ENCODE measurements at regions not wholly inside any gene's neighbourhood (a gene's known extent, or its start where the extent isn't known, plus 50 kb on each side); places are given as distances from the start of the nearest gene placed in this dataset.

DNA sequence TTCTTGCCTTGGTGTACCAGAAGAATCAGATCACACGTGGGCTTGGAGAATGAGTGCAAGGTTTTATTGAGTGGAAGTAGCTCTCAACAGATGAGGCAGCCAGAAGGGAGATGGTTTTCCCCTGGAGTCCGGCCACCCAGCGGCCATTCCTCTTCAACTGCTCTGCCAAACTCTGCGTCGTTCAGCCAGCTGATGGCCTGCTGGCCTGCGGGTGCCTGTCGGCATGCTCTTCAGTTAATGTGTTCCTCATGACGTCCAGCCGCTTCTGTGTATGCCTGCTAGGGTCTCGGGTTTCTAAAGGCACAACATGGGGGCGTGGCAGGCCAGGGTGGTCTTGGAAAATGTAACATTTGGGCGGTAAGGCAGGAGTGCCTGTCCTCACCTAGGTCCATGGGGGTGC, 487.9 kb upstream of the LRRC4C start:
- no peak overlapping the region for H3K4me3 Mint-ChIP-seq
- H3K36me3 Mint-ChIP-seq (ENCODE audit: low read depth), result no peaks in the 10 kb centered on the region
- H3K27me3 Mint-ChIP-seq (ENCODE audit: low read depth), result no peaks in the 10 kb centered on the region
- H3K4me1 Mint-ChIP-seq (ENCODE audit: low read depth), result no peaks in the 10 kb centered on the region
- H3K9me3 Mint-ChIP-seq, result peaks cover 23% of the 10 kb centered on the region
- no peak overlapping the region for H3K27ac Mint-ChIP-seq

DNA sequence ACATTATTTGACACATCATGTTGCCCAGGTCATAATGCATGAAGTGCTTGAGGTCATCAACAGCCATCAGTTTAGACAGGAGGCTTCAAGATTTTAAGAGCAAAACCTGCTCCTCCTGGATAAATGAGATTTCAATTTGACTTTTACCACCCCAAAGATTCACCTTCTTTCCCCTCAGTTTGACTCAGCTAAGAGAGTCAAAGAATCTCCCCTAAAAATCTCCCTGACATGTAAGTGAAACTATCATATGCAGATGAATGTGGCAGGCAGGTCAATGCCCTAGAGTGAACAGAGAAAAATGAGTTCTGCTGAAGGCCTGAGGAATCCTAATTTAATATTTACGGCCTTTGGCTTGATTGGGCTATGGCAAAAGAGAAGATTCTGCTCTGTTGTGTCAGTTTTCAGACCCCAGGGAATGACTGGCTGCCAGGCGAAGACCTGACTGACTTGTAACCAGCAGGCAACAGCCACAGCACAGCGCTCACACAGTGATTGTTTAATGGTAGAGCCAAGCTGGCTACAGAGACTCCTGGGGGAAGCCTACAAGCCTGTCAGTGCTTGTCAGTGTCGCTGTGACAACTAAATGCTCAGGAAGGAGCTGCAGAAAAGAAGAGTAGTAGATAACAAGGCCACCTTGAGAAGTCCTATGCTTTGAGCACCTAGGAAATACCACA, 491.2 kb upstream of the LRRC4C start:
- H3K36me3 Mint-ChIP-seq (ENCODE audit: low read depth), result no peaks in the 10 kb centered on the region
- no peak overlapping the region for H3K27ac Mint-ChIP-seq
- H3K4me1 Mint-ChIP-seq (ENCODE audit: low read depth), result no peaks in the 10 kb centered on the region
- H3K27me3 Mint-ChIP-seq (ENCODE audit: low read depth), result no peaks in the 10 kb centered on the region
- H3K4me3 Mint-ChIP-seq, result no peak overlapping the region
- H3K9me3 Mint-ChIP-seq, result peaks cover 29% of the 10 kb centered on the region

DNA sequence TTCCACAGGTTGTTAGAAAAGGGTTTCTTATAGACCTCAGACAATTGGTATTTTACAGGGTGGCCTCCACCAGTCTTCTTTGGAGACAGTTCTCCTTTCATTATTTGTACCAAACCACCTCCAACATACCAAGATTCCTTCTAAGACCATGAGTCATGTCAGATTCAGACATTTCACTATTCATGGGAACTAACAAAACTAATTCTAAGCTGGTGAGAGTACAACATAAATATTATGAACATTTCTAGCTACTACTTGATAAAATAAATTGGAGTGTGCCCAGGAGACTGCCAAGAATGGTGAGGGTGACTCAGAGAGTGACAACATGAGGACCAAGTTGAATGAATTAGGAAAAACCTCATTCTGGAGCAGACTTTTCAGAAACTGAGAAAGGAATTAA, 494.6 kb upstream of the LRRC4C start:
- no peaks in the 10 kb centered on the region for H3K4me1 Mint-ChIP-seq (ENCODE audit: low read depth)
- H3K9me3 Mint-ChIP-seq, result peaks cover 23% of the 10 kb centered on the region
- H3K36me3 Mint-ChIP-seq (ENCODE audit: low read depth), result no peaks in the 10 kb centered on the region
- H3K4me3 Mint-ChIP-seq, result no peak overlapping the region
- H3K27ac Mint-ChIP-seq, result no peak overlapping the region
- no peaks in the 10 kb centered on the region for H3K27me3 Mint-ChIP-seq (ENCODE audit: low read depth)

DNA sequence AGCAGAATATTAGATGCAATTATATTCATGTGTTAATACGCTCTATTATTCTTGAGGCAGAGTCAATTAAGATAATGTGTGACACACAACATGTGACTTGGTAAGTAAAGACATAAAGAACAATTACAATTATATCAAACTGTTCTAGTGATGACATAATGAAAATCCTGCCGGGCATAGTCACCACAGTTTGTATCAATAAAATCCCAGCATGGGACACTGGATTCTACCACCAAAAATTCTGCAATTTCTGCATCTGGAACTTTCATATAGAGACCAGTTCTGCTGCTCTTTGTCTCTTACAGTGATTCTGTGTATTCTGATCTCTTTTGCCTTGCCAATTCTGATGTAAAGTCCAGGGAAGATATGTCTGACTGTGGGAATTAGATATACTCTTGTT, 495.6 kb upstream of the LRRC4C start:
- Mint-ChIP-seq H3K27me3 (ENCODE audit: low read depth) (no peaks in the 10 kb centered on the region), H3K36me3 (ENCODE audit: low read depth) (no peaks in the 10 kb centered on the region), H3K27ac (no peak overlapping the region), H3K9me3 (peaks cover 22% of the 10 kb centered on the region), H3K4me3 (no peak overlapping the region), H3K4me1 (ENCODE audit: low read depth) (no peaks in the 10 kb centered on the region)

DNA sequence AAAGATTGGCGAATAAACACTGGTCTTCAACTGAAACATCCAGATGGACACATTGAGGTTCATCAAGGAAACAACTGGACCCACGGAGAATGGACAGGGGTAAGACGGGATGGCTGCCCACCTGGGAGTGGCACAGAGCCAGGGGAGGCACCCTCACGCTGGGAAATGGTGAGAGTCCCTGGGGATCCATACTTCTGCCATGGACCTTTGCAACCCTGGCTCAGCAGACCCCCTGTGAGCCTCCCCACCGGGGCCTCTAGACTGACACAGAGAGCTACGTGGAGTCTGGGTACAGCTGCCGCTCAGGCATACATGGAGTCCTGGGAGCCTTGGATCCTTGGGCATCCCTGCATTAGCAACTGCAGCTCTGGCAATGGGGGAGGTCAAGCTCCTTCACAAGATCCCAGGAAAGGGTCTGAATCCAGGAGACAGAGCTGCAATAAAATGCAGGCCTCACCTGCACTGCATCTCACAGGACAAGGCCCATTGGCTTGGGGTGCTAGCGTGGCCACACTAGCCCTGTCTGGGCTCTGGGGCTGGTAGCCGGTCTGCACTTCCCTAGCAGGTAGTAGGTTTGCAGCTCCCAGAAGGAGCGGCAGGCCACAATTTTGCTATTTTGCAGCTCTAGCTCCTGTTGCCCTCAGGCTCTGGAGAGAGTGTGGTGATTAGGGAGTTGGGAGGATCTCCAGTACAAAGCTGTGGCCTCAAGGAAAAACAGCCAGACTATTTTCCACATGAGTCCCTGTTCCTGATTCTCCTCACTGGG, 496.4 kb upstream of the LRRC4C start:
- H3K4me3 Mint-ChIP-seq, result no peak overlapping the region
- H3K9me3 Mint-ChIP-seq, result peaks cover 25% of the 10 kb centered on the region
- H3K36me3 Mint-ChIP-seq (ENCODE audit: low read depth), result no peaks in the 10 kb centered on the region

DNA sequence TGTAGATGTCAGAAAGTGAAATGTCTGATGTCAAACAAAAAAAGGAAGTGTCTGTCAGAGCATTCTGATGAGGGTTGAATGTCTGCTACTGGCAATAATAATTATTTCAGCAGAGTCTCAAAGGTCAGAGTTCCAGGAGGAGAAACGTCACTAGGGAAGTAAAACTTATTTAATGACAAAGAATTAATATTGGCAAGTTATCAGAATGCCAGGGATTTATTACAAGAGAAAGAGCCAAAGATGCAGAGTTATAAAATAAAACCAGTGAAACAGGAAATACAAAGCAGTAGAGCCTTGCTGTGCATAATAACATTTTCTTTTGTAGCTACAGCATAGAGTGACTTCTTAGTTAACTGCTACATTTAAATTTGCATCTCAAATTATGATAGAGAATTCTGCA, 504.0 kb upstream of the LRRC4C start:
- Mint-ChIP-seq H3K36me3 (ENCODE audit: low read depth) (no peaks in the 10 kb centered on the region), H3K4me3 (no peak overlapping the region), H3K27me3 (ENCODE audit: low read depth) (no peaks in the 10 kb centered on the region), H3K9me3 (peaks cover 20% of the 10 kb centered on the region), H3K27ac (no peak overlapping the region), H3K4me1 (ENCODE audit: low read depth) (no peaks in the 10 kb centered on the region)

More for the DNA sequence above, 496.4 kb upstream of the LRRC4C start:
- Mint-ChIP-seq H3K4me1 (ENCODE audit: low read depth) (no peaks in the 10 kb centered on the region), H3K27me3 (ENCODE audit: low read depth) (no peaks in the 10 kb centered on the region), H3K27ac (no peak overlapping the region)

DNA sequence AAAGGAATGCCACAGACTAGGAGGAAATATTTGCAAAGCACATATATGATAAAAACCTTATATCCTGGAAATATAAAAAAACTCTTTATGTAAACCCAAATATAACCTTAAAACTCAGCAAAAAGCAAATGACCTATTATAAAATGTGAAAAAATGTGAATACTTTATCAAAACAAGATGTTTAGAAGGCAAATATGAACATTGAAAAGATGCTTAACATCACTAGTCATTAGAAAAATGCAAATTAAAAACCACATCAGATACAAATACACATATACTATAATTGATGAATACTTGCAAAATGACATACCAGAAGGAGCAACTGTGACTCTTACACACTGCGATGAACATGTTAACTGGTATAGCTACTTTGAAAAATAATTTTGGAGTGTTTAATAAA, 511.2 kb upstream of the LRRC4C start:
- peaks cover 24% of the 10 kb centered on the region for H3K9me3 Mint-ChIP-seq
- no peaks in the 10 kb centered on the region for H3K4me1 Mint-ChIP-seq (ENCODE audit: low read depth)

DNA sequence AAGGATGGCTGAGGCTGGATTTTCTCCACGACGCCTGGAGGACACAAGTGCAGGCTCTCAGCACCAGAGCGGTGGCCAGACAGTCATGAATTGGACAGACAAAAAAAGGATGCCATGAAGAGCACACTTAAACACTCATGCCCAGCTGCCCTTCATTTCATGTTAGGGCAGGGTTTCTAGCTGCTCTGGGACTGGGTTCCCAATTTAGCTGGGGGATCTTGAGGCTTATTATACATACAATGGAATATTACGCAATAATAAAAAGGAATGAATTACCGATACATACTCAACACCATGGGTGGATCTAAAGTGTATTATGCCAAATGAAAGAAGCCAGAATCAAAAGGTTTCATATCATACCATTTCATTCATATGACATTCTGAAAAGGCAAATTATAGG, 512.1 kb upstream of the LRRC4C start:
- Mint-ChIP-seq H3K9me3 (peaks cover 24% of the 10 kb centered on the region), H3K36me3 (ENCODE audit: low read depth) (no peaks in the 10 kb centered on the region), H3K4me3 (no peak overlapping the region), H3K27me3 (ENCODE audit: low read depth) (no peaks in the 10 kb centered on the region), H3K4me1 (ENCODE audit: low read depth) (no peaks in the 10 kb centered on the region), H3K27ac (no peak overlapping the region)

More for the DNA sequence above, 511.2 kb upstream of the LRRC4C start:
- H3K36me3 Mint-ChIP-seq (ENCODE audit: low read depth), result no peaks in the 10 kb centered on the region
- H3K4me3 Mint-ChIP-seq, result no peak overlapping the region
- no peaks in the 10 kb centered on the region for H3K27me3 Mint-ChIP-seq (ENCODE audit: low read depth)
- H3K27ac Mint-ChIP-seq, result no peak overlapping the region

DNA sequence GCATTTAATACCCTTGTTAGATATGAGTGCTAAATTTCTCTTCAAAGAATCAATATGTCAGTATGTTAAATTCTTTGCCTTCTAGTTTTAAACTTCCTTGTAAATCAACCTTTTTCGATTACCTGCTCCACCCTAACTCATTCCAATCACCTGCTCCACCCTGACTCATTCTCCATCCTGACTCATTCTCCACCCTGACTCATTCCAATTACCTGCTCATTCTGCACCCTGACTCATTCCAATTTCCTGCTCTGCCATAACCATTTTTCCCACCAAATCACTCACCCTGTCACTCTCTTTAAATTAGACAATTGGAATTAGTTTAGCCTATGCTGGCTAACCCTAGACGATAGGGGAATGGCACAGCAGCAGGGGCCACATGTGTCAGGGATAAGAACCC, 519.5 kb upstream of the LRRC4C start:
- H3K36me3 Mint-ChIP-seq (ENCODE audit: low read depth), result no peaks in the 10 kb centered on the region
- H3K27me3 Mint-ChIP-seq (ENCODE audit: low read depth), result no peaks in the 10 kb centered on the region
- H3K4me3 Mint-ChIP-seq, result no peak overlapping the region
- no peaks in the 10 kb centered on the region for H3K4me1 Mint-ChIP-seq (ENCODE audit: low read depth)
- H3K27ac Mint-ChIP-seq, result no peak overlapping the region
- peaks cover 12% of the 10 kb centered on the region for H3K9me3 Mint-ChIP-seq

DNA sequence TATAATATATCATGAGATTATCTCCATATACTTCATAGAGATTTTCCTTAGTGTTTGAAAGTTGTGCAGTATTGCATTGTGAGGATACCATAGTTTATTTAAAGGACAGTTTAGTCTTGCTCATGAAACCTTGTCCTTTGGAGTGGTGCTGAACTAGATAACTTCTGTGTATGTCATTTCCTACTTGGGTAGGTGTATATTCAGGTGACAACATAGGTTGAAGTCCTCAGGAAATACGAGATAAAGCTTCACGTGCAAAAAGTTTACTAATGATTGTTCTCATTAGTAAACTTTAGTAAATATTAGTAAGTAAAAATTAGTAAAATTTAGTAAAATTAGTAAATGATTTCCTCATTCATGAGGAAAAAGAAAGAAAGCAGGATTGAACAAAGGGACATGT, 521.3 kb upstream of the LRRC4C start:
- no peaks in the 10 kb centered on the region for H3K4me1 Mint-ChIP-seq (ENCODE audit: low read depth)
- H3K9me3 Mint-ChIP-seq, result peaks cover 8% of the 10 kb centered on the region
- no peak overlapping the region for H3K4me3 Mint-ChIP-seq
- H3K27me3 Mint-ChIP-seq (ENCODE audit: low read depth), result no peaks in the 10 kb centered on the region
- H3K27ac Mint-ChIP-seq, result no peak overlapping the region
- no peaks in the 10 kb centered on the region for H3K36me3 Mint-ChIP-seq (ENCODE audit: low read depth)

DNA sequence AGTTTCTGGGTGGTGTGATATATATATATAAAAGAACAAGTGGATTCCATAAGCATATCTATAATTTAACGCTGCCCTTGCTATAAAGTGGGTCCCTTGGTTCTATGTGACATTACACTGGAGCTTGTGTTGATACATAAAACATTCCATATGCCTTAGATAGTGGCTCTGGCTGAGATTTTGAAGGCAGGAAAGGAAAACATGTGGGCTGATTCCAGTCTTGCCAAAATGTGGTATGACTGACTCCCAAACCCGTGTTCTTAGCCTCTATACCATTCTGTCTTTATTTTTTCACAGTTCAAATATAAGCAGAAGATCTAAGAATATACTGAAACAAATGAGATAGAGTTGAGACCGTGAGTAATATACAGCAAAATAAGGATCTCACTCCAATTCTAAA, 522.8 kb upstream of the LRRC4C start:
- no peak overlapping the region for H3K27ac Mint-ChIP-seq
- no peak overlapping the region for H3K4me3 Mint-ChIP-seq
- H3K9me3 Mint-ChIP-seq, result peaks cover 8% of the 10 kb centered on the region
- no peaks in the 10 kb centered on the region for H3K36me3 Mint-ChIP-seq (ENCODE audit: low read depth)
- no peaks in the 10 kb centered on the region for H3K27me3 Mint-ChIP-seq (ENCODE audit: low read depth)
- H3K4me1 Mint-ChIP-seq (ENCODE audit: low read depth), result no peaks in the 10 kb centered on the region

DNA sequence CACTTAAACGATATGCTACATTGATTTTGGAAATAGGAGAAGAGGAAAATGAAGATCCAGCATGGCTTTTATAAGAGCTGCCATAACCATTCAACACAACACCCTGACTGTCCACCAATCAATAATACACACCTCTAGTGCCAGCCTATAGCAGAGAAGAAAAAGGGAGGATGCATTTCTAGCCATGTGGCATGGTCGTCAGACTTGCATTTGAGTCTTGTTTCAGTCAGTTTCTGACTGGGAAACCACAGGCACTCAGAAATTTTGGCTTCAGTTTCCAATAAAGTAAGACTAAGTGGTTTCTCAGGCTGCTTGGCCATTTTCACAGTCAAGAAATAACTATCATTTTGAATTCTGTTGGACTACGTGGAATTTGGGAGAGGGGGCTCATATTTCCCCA, 523.5 kb upstream of the LRRC4C start:
- H3K4me1 Mint-ChIP-seq (ENCODE audit: low read depth), result no peaks in the 10 kb centered on the region

DNA sequence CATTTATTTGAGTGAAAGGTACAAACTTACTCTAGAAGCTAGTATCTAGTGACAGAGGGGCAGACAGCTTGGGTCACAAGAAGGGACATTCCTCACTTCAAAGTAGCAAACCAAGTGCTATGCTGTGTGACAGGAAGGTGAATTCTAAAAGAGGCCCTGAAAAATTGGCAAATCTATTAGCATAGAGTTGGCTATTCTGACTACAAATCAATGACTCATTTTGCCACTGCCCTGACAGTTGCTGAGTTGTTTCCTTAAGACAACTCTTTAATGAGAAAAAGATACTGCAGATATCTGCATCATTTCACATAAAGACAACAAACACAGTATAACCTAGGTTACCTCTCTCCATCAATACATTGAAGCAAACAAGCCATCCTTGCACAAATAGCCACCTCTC, 524.0 kb upstream of the LRRC4C start:
- Mint-ChIP-seq H3K27ac (no peak overlapping the region), H3K4me3 (no peak overlapping the region), H3K27me3 (ENCODE audit: low read depth) (no peaks in the 10 kb centered on the region), H3K36me3 (ENCODE audit: low read depth) (no peaks in the 10 kb centered on the region), H3K9me3 (peaks cover 5% of the 10 kb centered on the region), H3K4me1 (ENCODE audit: low read depth) (no peaks in the 10 kb centered on the region)

More for the DNA sequence above, 523.5 kb upstream of the LRRC4C start:
- H3K27me3 Mint-ChIP-seq (ENCODE audit: low read depth), result no peaks in the 10 kb centered on the region
- H3K27ac Mint-ChIP-seq, result no peak overlapping the region
- H3K36me3 Mint-ChIP-seq (ENCODE audit: low read depth), result no peaks in the 10 kb centered on the region
- H3K9me3 Mint-ChIP-seq, result peaks cover 5% of the 10 kb centered on the region
- no peak overlapping the region for H3K4me3 Mint-ChIP-seq

DNA sequence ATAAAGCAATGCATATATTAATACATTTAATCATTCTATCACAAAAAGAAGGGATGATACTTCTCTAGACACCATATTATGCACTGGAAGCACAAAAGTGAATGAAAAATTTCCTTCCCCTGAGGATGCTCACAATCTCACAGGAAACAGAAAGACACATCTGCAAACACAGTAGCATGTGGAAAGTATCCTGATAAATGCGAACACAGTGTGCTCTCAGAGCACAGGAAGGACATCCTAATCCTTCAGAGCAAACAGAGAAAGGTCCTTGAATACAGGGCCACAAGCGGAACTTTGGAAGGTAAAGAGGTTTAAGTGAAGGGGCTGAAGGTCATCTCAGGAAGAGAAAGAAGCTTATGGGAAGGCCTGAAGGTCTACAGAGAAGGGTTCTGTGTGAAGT, 524.6 kb upstream of the LRRC4C start:
- Mint-ChIP-seq H3K4me1 (ENCODE audit: low read depth) (no peaks in the 10 kb centered on the region), H3K27me3 (ENCODE audit: low read depth) (no peaks in the 10 kb centered on the region), H3K9me3 (peaks cover 2% of the 10 kb centered on the region), H3K4me3 (no peak overlapping the region), H3K27ac (no peak overlapping the region), H3K36me3 (ENCODE audit: low read depth) (no peaks in the 10 kb centered on the region)

DNA sequence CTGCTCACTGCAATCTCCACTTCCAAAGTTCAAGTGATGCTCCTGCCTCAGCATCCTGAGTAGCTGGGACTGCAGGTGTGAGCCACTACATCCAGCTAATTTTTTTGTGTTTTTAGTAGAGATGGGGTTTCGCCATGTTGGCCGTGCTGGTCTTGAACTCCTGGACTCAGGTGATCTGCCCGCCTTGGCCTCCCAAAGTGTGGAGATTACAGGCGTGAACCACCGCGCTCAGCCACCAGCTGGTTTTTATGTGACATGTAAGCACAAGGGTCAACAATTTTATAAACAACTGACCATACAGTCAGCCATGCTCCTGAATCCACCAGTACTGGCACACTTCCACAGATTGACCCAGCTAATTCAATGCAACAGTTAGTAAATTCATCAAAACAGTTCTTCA, 526.3 kb upstream of the LRRC4C start:
- Mint-ChIP-seq H3K4me3 (no peak overlapping the region), H3K27ac (no peak overlapping the region), H3K27me3 (ENCODE audit: low read depth) (no peaks in the 10 kb centered on the region), H3K4me1 (ENCODE audit: low read depth) (no peaks in the 10 kb centered on the region), H3K9me3 (peaks cover 4% of the 10 kb centered on the region), H3K36me3 (ENCODE audit: low read depth) (no peaks in the 10 kb centered on the region)

All from T-helper 1 cell treated with Interleukin-12 subunit alpha and Interleukin-12 subunit beta and Interleukin-4 antibody, amounts not matched to agents 30 μg/mL and 1 μg/mL, for 36 hours (primary cell).